Activated B cell treated with CpG ODN at 0.5 μM for 24 hours (primary cell): ENCODE measurements at regions not wholly inside any gene's neighbourhood (a gene's known extent, or its start where the extent isn't known, plus 50 kb on each side); places are given as distances from the start of the nearest gene placed in this dataset.

Experiments used
- ATAC-seq: fragments of 200-7000 bp; cut with Tn5 transposase; one replicate; pipeline ENCODE4 v1.10.0; 2021; ENCODE audit warnings: low read depth, mild to moderate bottlenecking, moderate library complexity
- CTCF ChIA-PET: fragments of 350-600 bp; sonication (Branson Sonifier 250); formaldehyde crosslinking; loops from one replicate; lab custom pipeline; 2021; ENCODE audit warnings: antibody characterized with exemption; lab: Charles Lee
- POLR2A ChIA-PET: fragments of 350-600 bp; sonication (Branson Sonifier 250); formaldehyde crosslinking; loops from one replicate; lab custom pipeline; 2021; ENCODE audit warnings: antibody characterized with exemption; lab: Charles Lee
- DNase-seq: peaks from one replicate; pipeline ENCODE4 v3.0.0; 2022
- H3K27ac Mint-ChIP-seq: one replicate; pipeline ENCODE4 v1.8.0; 2020; ENCODE audit warnings: mixed read lengths
- H3K27me3 Mint-ChIP-seq: one replicate; pipeline ENCODE4 v1.8.0; 2021; ENCODE audit warnings: mixed read lengths
- H3K36me3 Mint-ChIP-seq: one replicate; pipeline ENCODE4 v1.8.0; 2021; ENCODE audit warnings: low read depth, mixed read lengths
- H3K4me1 Mint-ChIP-seq: one replicate; pipeline ENCODE4 v1.8.0; 2021; ENCODE audit warnings: mixed read lengths
- H3K4me3 Mint-ChIP-seq: one replicate; pipeline ENCODE4 v1.8.0; 2020; ENCODE audit warnings: mild to moderate bottlenecking, mixed read lengths
- H3K9me3 Mint-ChIP-seq: one replicate; pipeline ENCODE4 v1.8.0; 2020; ENCODE audit warnings: mixed read lengths
- CTCF ChIP-seq: fragments of 200-600 bp; IDR thresholded peaks from one replicate; pipeline ENCODE4 v1.8.0; 2022; ENCODE audit warnings: antibody characterized with exemption, mild to moderate bottlenecking
- intact Hi-C: fragments of 100-400 bp; cut with micrococcal nuclease; formaldehyde crosslinking; loops from one replicate; pipeline ENCODE4 v1.15.1; 2024

DNA sequence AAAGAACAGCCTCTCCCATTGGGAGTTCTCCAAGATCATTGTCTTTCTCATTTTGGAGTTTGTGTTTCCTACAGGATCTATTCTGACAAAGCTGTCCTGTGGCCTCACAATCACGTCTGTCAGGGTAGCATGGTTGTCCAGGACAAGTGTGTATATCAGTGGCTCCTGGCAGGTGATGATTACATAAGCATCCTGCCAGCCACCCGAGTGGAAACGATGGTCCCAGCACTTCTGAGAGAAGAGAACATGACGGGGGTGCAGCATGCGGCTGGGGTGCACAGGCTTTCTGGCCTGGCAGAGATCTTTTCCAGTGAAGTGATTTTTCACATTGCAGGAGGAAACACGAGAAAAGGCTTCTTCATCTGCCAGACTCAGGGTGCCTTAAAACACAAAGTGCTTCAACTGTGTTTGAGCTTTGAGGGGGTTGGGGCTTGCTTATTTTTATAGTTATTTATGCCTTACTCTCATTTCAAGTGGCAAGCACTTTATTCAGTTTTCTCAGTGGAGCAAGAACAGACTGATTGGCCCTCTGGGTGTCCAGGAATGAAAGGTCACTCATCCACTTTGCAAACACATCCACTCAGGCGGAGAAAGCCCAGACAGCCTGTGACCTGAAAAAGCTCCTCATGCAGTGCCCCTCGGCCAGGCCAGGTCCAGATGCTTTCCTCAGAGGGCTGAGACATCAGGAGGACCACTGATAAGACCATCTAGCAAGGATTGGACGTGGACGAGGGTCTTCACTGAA is 186.0 kb downstream of the DUSP10 start:
- DNase-seq: no peak
- no peak for TF ChIP-seq CTCF
- no peaks in the 10 kb centered on the region for H3K36me3 Mint-ChIP-seq
- CTCF ChIA-PET: no interaction called here
- H3K4me3 Mint-ChIP-seq: no peak overlapping the region
- peaks cover 4% of the 10 kb centered on the region for H3K27me3 Mint-ChIP-seq
- no peak for ATAC-seq
- intact Hi-C loops: no loop called here
- no peaks in the 10 kb centered on the region for H3K4me1 Mint-ChIP-seq
- no peak overlapping the region for H3K27ac Mint-ChIP-seq
- POLR2A ChIA-PET: no interaction called here
- H3K9me3 Mint-ChIP-seq: no peaks in the 10 kb centered on the region

- intact Hi-C loops: no loop called here
- Mint-ChIP-seq H3K27me3 (peaks cover 4% of the 10 kb centered on the region), H3K9me3 (no peaks in the 10 kb centered on the region), H3K36me3 (no peaks in the 10 kb centered on the region), H3K4me1 (no peaks in the 10 kb centered on the region), H3K27ac (no peak overlapping the region), H3K4me3 (no peak overlapping the region)
- no peak for ATAC-seq
- no peak for DNase-seq
- POLR2A ChIA-PET: no interaction called here
- CTCF ChIA-PET: no interaction called here
- TF ChIP-seq CTCF: no peak
Observed at GRCh38 chr1:221556435-221556834, 185.5 kb downstream of the DUSP10 start.

DNA sequence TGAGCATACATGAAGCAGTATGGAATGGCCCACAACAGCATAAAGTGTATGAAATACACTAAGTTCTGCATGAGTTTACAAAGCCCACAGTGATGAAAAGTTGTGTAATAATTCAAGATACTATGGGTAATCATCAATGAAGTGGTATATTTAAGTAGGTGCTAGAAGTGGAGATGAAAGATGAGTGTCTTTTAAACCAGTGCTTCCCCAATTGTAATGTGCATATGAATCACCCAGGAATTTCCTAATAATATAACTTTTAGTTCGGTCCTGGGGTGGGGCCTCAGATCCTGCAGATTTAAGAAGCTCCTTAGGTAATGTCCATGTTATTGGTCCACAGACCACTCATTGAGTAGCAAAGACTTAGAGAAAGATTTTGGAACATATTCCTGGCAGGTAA is 184.9 kb downstream of the DUSP10 start:
- intact Hi-C loops: no loop called here
- DNase-seq (no peak), ATAC-seq (no peak)
- Mint-ChIP-seq H3K4me1 (no peaks in the 10 kb centered on the region), H3K27ac (no peak overlapping the region), H3K4me3 (no peak overlapping the region), H3K9me3 (no peaks in the 10 kb centered on the region), H3K27me3 (peaks cover 4% of the 10 kb centered on the region), H3K36me3 (no peaks in the 10 kb centered on the region)
- ChIA-PET POLR2A (no interaction called here), CTCF (no interaction called here)
- no peak for TF ChIP-seq CTCF

- Mint-ChIP-seq H3K4me1 (no peaks in the 10 kb centered on the region), H3K27ac (no peak overlapping the region), H3K4me3 (no peak overlapping the region), H3K9me3 (no peaks in the 10 kb centered on the region), H3K27me3 (peaks cover 4% of the 10 kb centered on the region), H3K36me3 (no peaks in the 10 kb centered on the region)
- no peak for ATAC-seq
- CTCF ChIA-PET: no interaction called here
- TF ChIP-seq CTCF: no peak
- POLR2A ChIA-PET: no interaction called here
- no peak for DNase-seq
- intact Hi-C loops: no loop called here
Observed at GRCh38 chr1:221558396-221558795, 183.5 kb downstream of the DUSP10 start.

DNA sequence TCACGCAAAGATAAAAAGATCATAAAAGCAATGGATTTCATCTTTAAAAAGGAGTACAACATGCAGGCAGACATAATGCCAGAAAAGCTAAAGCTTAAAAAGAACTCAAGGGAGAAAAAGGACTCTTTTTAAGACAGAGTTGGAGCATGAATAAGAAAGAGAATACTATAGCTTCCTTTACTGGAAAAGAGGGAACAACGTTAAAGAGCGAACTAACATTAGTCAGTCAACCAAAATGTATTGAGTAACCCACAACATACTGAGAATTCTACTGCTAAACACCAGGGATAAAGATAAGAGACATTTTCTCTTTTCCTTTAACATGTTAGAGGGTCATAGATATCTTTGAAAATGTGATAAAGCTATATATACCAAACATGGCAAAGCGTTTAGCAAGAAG is 182.0 kb downstream of the DUSP10 start:
- H3K9me3 Mint-ChIP-seq: no peaks in the 10 kb centered on the region
- intact Hi-C loops: no loop called here
- H3K27ac Mint-ChIP-seq: no peak overlapping the region
- ChIA-PET CTCF (no interaction called here), POLR2A (no interaction called here)
- ATAC-seq (no peak), DNase-seq (no peak)
- H3K4me1 Mint-ChIP-seq: no peaks in the 10 kb centered on the region
- no peak for TF ChIP-seq CTCF
- no peak overlapping the region for H3K4me3 Mint-ChIP-seq
- H3K36me3 Mint-ChIP-seq: no peaks in the 10 kb centered on the region
- peaks cover 4% of the 10 kb centered on the region for H3K27me3 Mint-ChIP-seq
